H9 (cell line): ENCODE measurements at regions not wholly inside any gene's neighbourhood (a gene's known extent, or its start where the extent isn't known, plus 50 kb on each side); places are given as distances from the start of the nearest gene placed in this dataset.

ENCODE experiments used
- DNase-seq: peaks from one replicate; pipeline ENCODE4 v3.0.0-alpha.2; 2017
- H2AFZ ChIP-seq: one replicate; pipeline ENCODE4 v1.6.1; 2013; ENCODE audit warnings: mild to moderate bottlenecking, low read length, control low read depth, moderate library complexity
- H2AK5ac ChIP-seq: 2 replicates; pipeline ENCODE4 v1.6.1; 2013; ENCODE audit warnings: low read length, control low read depth, mixed read lengths; ENCODE audit not compliant: insufficient read length
- H2BK120ac ChIP-seq: one replicate; pipeline ENCODE4 v1.6.1; 2013; ENCODE audit warnings: low read depth, mild to moderate bottlenecking, low read length, control low read depth, inconsistent platforms; ENCODE audit not compliant: poor library complexity, severe bottlenecking
- H2BK12ac ChIP-seq: 2 replicates; pipeline ENCODE4 v1.6.1; 2013; ENCODE audit warnings: low read length, control low read depth, mixed read lengths, low read depth; ENCODE audit not compliant: insufficient read length
- H2BK15ac ChIP-seq: 2 replicates; pipeline ENCODE4 v1.6.1; 2013; ENCODE audit warnings: low read depth, low read length, control low read depth
- H2BK20ac ChIP-seq: one replicate; pipeline ENCODE4 v1.6.1; 2013; ENCODE audit warnings: low read depth, mild to moderate bottlenecking, low read length, control low read depth, inconsistent platforms; ENCODE audit not compliant: poor library complexity, severe bottlenecking
- H2BK5ac ChIP-seq: 2 replicates; pipeline ENCODE4 v1.6.1; 2013; ENCODE audit warnings: low read length, control low read depth, mixed read lengths; ENCODE audit not compliant: insufficient read length
- H3K14ac ChIP-seq: 2 replicates; pipeline ENCODE4 v1.6.1; 2013; ENCODE audit warnings: low read length, control low read depth; ENCODE audit not compliant: insufficient read depth
- H3K18ac ChIP-seq: 2 replicates; pipeline ENCODE4 v1.6.1; 2013; ENCODE audit warnings: low read depth, mild to moderate bottlenecking, mixed read lengths, low read length, control low read depth; ENCODE audit not compliant: insufficient read length
- H3K23ac ChIP-seq: 2 replicates; pipeline ENCODE4 v1.6.1; 2013; ENCODE audit warnings: low read length, control low read depth, mixed read lengths, low read depth; ENCODE audit not compliant: insufficient read length
- H3K23me2 ChIP-seq: 2 replicates; pipeline ENCODE4 v1.6.1; 2013; ENCODE audit warnings: low read depth, mild to moderate bottlenecking, mixed read lengths, low read length, control low read depth; ENCODE audit not compliant: insufficient read length, poor library complexity, severe bottlenecking
- H3K27ac ChIP-seq: 2 replicates; pipeline ENCODE4 v1.5.1; 2013; ENCODE audit warnings: low read length, control low read depth, mixed read lengths, low read depth; ENCODE audit not compliant: insufficient read length
- H3K27me3 ChIP-seq: 2 replicates; pipeline ENCODE4 v1.6.1; 2013; ENCODE audit warnings: low read length, control low read depth, inconsistent platforms; ENCODE audit not compliant: insufficient read depth
- H3K4ac ChIP-seq: 2 replicates; pipeline ENCODE4 v1.6.1; 2013; ENCODE audit warnings: low read depth, mild to moderate bottlenecking, control low read depth, inconsistent platforms, low read length, moderate library complexity
- H3K4me1 ChIP-seq: 2 replicates; pipeline ENCODE4 v1.6.1; 2013; ENCODE audit warnings: low read length, control low read depth, inconsistent platforms; ENCODE audit not compliant: insufficient read depth
- H3K4me2 ChIP-seq: 2 replicates; pipeline ENCODE4 v1.6.1; 2013; ENCODE audit warnings: low read length, control low read depth, mixed read lengths; ENCODE audit not compliant: insufficient read length, insufficient read depth
- H3K56ac ChIP-seq: 2 replicates; pipeline ENCODE4 v1.6.1; 2013; ENCODE audit warnings: low read depth, mild to moderate bottlenecking, mixed read lengths, low read length, control low read depth; ENCODE audit not compliant: insufficient read length
- H3K79me1 ChIP-seq: 2 replicates; pipeline ENCODE4 v1.6.1; 2013; ENCODE audit warnings: low read depth, mild to moderate bottlenecking, moderate library complexity, low read length, control low read depth, inconsistent platforms; ENCODE audit not compliant: insufficient read depth, poor library complexity, severe bottlenecking
- H3K79me2 ChIP-seq: 2 replicates; pipeline ENCODE4 v1.6.1; 2013; ENCODE audit warnings: low read length, control low read depth, inconsistent platforms; ENCODE audit not compliant: insufficient read depth
- H3K9ac ChIP-seq: 2 replicates; pipeline ENCODE4 v1.6.1; 2013; ENCODE audit warnings: low read length, control low read depth, mixed read lengths; ENCODE audit not compliant: insufficient read length; ENCODE audit errors: extremely low read depth
- H3K9me3 ChIP-seq: one replicate; pipeline ENCODE4 v1.6.1; 2013; ENCODE audit warnings: low read depth, low read length, inconsistent platforms; ENCODE audit not compliant: control insufficient read depth
- H3T11ph ChIP-seq: one replicate; pipeline ENCODE4 v1.6.1; 2013; ENCODE audit warnings: mild to moderate bottlenecking, low read length, control low read depth, inconsistent platforms
- H4K20me1 ChIP-seq: one replicate; pipeline ENCODE4 v1.6.1; 2013; ENCODE audit not compliant: control insufficient read depth, insufficient read length, insufficient read depth
- H4K5ac ChIP-seq: 2 replicates; pipeline ENCODE4 v1.6.1; 2013; ENCODE audit warnings: low read depth, mild to moderate bottlenecking, mixed read lengths, low read length, control low read depth; ENCODE audit not compliant: insufficient read length
- H4K8ac ChIP-seq: replicated peaks from 2 replicates; pipeline ENCODE4 v1.6.1; 2013; ENCODE audit warnings: low read length, control low read depth, mixed read lengths, low read depth; ENCODE audit not compliant: insufficient read length
- H4K91ac ChIP-seq: 2 replicates; pipeline ENCODE4 v1.6.1; 2013; ENCODE audit warnings: low read depth, mild to moderate bottlenecking, moderate library complexity, mixed read lengths, low read length, control low read depth; ENCODE audit not compliant: insufficient read length
- H3K27ac Mint-ChIP-seq, 3 experiments: 2 replicates in 2 of 3; 3 replicates in 1 of 3; pipeline ENCODE4 v1.8.0; 2020 to 2021; ENCODE audit warnings: mixed read lengths in 3 of 3, mild to moderate bottlenecking in 1 of 3, moderate library complexity in 1 of 3
- H3K27me3 Mint-ChIP-seq: 2 replicates; pipeline ENCODE4 v1.8.0; 2021; ENCODE audit warnings: low read depth, mild to moderate bottlenecking, moderate library complexity, mixed read lengths
- H3K36me3 Mint-ChIP-seq, 3 experiments: 2 replicates in 2 of 3; 3 replicates in 1 of 3; pipeline ENCODE4 v1.8.0; 2020 to 2021; ENCODE audit warnings: low read depth in 3 of 3, mixed read lengths in 3 of 3; ENCODE audit not compliant: insufficient read depth in 1 of 3
- H3K4me1 Mint-ChIP-seq, 2 experiments: 2 replicates each; pipeline ENCODE4 v1.8.0; 2020; ENCODE audit warnings: mixed read lengths in 2 of 2
- H3K4me3 Mint-ChIP-seq, 2 experiments: 2 replicates in 1 of 2; 3 replicates in 1 of 2; pipeline ENCODE4 v1.8.0; 2020 to 2021; ENCODE audit warnings: mild to moderate bottlenecking in 2 of 2, mixed read lengths in 2 of 2, moderate library complexity in 1 of 2
- H3K9me3 Mint-ChIP-seq, 2 experiments: 2 replicates in 1 of 2; 3 replicates in 1 of 2; pipeline ENCODE4 v1.8.0; 2020; ENCODE audit warnings: mild to moderate bottlenecking in 2 of 2, mixed read lengths in 2 of 2, moderate library complexity in 1 of 2
- CTCF ChIP-seq: fragments of 200-600 bp; sonication (generic); conservative IDR thresholded peaks from 3 replicates; pipeline ENCODE4 v1.8.0; 2021; ENCODE audit warnings: antibody characterized with exemption, mild to moderate bottlenecking
- WGBS: extraction: QIAGEN DNeasy Blood & Tissue Kit; methylation state at CpG from one replicate; pipeline ENCODE4 v1.1.7; 2013; ENCODE audit warnings: missing lambda C conversion rate, low lambda C conversion rate, mixed read lengths; ENCODE audit not compliant: insufficient read length; ENCODE audit errors: extremely low coverage; 5-methylcytosine and 5-hydroxymethylcytosine counted together

DNA sequence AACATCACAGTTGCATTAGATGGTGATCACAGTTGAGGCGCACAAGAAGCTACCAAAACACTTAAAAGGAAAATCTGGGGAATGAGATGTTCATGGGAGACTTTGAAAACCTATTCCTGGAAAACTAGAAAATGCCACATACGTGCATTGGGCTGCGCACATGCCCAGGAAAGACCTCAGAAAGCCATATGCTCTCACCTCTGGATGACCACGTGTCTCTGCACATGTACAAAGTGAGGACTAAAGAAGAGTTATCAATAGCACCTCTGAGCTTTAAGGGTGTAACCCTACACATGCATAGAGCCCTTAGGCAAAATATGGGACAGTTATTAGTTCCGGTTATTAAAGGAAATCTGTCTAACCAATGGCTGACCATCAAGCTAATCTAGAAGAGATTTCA, 77.7 kb downstream of the CRPPA start:
- Histone ChIP-seq H3K4me1 (no peaks in the 10 kb centered on the region), H3K18ac (no peak overlapping the region), H4K8ac (no peak overlapping the region), H3T11ph (no peak overlapping the region), H3K14ac (no peak overlapping the region), H2BK20ac (no peak overlapping the region), H3K56ac (no peak overlapping the region), H2BK120ac (no peak overlapping the region), H2BK15ac (no peak overlapping the region), H4K5ac (no peak overlapping the region), H2BK5ac (no peak overlapping the region), H3K4me2 (no peak overlapping the region), H4K91ac (no peak overlapping the region), H3K23ac (no peak overlapping the region), H2BK12ac (no peak overlapping the region), H3K9ac (no peak overlapping the region), H2AFZ (no peak overlapping the region), H3K4ac (no peak overlapping the region), H3K9me3 (no peaks in the 10 kb centered on the region), H2AK5ac (no peak overlapping the region), H4K20me1 (no peaks in the 10 kb centered on the region), H3K79me1 (no peaks in the 10 kb centered on the region), H3K23me2 (no peaks in the 10 kb centered on the region), H3K79me2 (no peaks in the 10 kb centered on the region), H3K27me3 (no peaks in the 10 kb centered on the region), H3K27ac (no peak overlapping the region)
- TF ChIP-seq CTCF: no peak
- no peaks in the 10 kb centered on the region for H3K27me3 Mint-ChIP-seq
- no peak overlapping the region for H3K27ac Mint-ChIP-seq
- WGBS: no CpG with 5 or more reads among the region's 5 CpGs
- DNase-seq: no peak
- no peaks in the 10 kb centered on the region for H3K4me1 Mint-ChIP-seq
- H3K36me3 Mint-ChIP-seq: peaks cover 2 to 4% (median 4%) of the 10 kb centered on the region in 3 experiments; a peak in 3 of 7 replicates
- H3K4me3 Mint-ChIP-seq: no peak overlapping the region
- peaks cover 6 to 9% of the 10 kb centered on the region in 2 experiments for H3K9me3 Mint-ChIP-seq
